HL-60 (cell line): ENCODE measurements at regions not wholly inside any gene's neighbourhood (a gene's known extent, or its start where the extent isn't known, plus 50 kb on each side); places are given as distances from the start of the nearest gene placed in this dataset.

Experiments used
- DNase-seq, 2 experiments: peaks; one replicate each; pipeline ENCODE4 v3.0.0-alpha.2; 2010 to 2020; ENCODE audit warnings: low read depth in 1 of 2, low spot score in 1 of 2
- H3K27ac ChIP-seq: fragments of 250-450 bp; sonication (Bioruptor Pico); replicated peaks from 2 replicates; pipeline ENCODE4 v1.5.1; 2020; ENCODE audit warnings: mild to moderate bottlenecking, moderate library complexity
- H3K27me3 ChIP-seq: fragments of 250-450 bp; sonication (Bioruptor Pico); 2 replicates; pipeline ENCODE4 v1.5.1; 2021; ENCODE audit warnings: mild to moderate bottlenecking, moderate library complexity; ENCODE audit not compliant: insufficient read depth, poor library complexity, severe bottlenecking
- H3K4me3 ChIP-seq: replicated peaks from 2 replicates; pipeline ENCODE4 v1.5.1; 2011; ENCODE audit warnings: mild to moderate bottlenecking, control low read depth, low read length; ENCODE audit not compliant: insufficient read depth
- CTCF ChIP-seq: IDR thresholded peaks from one replicate; pipeline ENCODE4 v1.5.1; 2011; ENCODE audit warnings: low read length, control low read depth, inconsistent platforms; ENCODE audit not compliant: insufficient read depth
- GABPA ChIP-seq: IDR thresholded peaks from 2 replicates; pipeline ENCODE4 v1.6.1; 2012; ENCODE audit warnings: low read depth
- POLR2AphosphoS5 ChIP-seq: IDR thresholded peaks from 2 replicates; pipeline ENCODE4 v1.6.1; 2012; ENCODE audit warnings: low read depth
- REST ChIP-seq: IDR thresholded peaks from 2 replicates; pipeline ENCODE4 v1.6.1; 2012; ENCODE audit warnings: low read depth; ENCODE audit not compliant: insufficient replicate concordance
- SPI1 ChIP-seq: IDR thresholded peaks from 2 replicates; pipeline ENCODE4 v1.6.1; 2012; ENCODE audit warnings: low read depth, mild to moderate bottlenecking, borderline replicate concordance

GRCh38 chr2:20521682-20522189 lies 74.9 kb downstream of the RHOB start:
- DNase-seq, result no peak
- no peak overlapping the region for H3K27ac ChIP-seq
- H3K4me3 ChIP-seq, result no peak overlapping the region
- TF ChIP-seq POLR2AphosphoS5 (no peak), REST (no peak), GABPA (no peak), CTCF (no peak), SPI1 (no peak)
- no peaks in the 10 kb centered on the region for H3K27me3 ChIP-seq

GRCh38 chr2:20523073-20523798 lies 76.4 kb downstream of the RHOB start:
- Histone ChIP-seq H3K4me3 (no peak overlapping the region), H3K27ac (no peak overlapping the region), H3K27me3 (no peaks in the 10 kb centered on the region)
- DNase-seq, result no peak
- TF ChIP-seq SPI1 (no peak), REST (no peak), GABPA (no peak), POLR2AphosphoS5 (no peak), CTCF (no peak)

DNA sequence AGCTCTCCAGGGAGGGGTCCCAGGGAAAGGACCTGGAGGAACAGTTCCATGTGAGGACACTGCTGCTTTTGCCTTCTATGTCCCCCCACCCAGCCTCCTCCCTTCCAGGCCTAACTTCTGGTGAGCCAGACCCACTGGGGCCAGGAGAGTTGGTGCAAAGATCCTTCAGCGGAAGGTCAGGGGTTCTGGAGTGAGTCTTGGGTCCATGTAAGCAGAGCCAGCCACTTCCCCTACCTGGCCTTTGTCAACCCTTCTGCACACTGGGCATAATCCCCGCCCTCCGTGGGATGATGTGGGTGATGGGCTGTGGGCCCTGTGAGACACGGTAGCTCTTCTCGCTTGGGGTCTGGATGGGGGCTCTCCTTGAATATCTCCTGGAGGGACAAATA lies 76.9 kb downstream of the RHOB start:
- Histone ChIP-seq H3K27me3 (no peaks in the 10 kb centered on the region), H3K4me3 (no peak overlapping the region), H3K27ac (no peak overlapping the region)
- no peak for TF ChIP-seq REST
- TF ChIP-seq CTCF, result no peak
- TF ChIP-seq GABPA, result no peak
- TF ChIP-seq POLR2AphosphoS5, result no peak
- TF ChIP-seq SPI1, result no peak
- no peak for DNase-seq
